GM19468 (cell line): ENCODE measurements at regions not wholly inside any gene's neighbourhood (a gene's known extent, or its start where the extent isn't known, plus 50 kb on each side); places are given as distances from the start of the nearest gene placed in this dataset.
A peak's percentile ranks its signal among the peaks of the same experiment; 100 is the strongest.

Experiments
- ATAC-seq: cut with Tn5 transposase; IDR thresholded peaks from one replicate; pipeline ENCODE4 v1.9.1; 2021; ENCODE audit warnings: mild to moderate bottlenecking, moderate library complexity, moderate number of reproducible peaks; ENCODE audit not compliant: unreplicated experiment; ENCODE audit errors: extremely low read depth

DNA sequence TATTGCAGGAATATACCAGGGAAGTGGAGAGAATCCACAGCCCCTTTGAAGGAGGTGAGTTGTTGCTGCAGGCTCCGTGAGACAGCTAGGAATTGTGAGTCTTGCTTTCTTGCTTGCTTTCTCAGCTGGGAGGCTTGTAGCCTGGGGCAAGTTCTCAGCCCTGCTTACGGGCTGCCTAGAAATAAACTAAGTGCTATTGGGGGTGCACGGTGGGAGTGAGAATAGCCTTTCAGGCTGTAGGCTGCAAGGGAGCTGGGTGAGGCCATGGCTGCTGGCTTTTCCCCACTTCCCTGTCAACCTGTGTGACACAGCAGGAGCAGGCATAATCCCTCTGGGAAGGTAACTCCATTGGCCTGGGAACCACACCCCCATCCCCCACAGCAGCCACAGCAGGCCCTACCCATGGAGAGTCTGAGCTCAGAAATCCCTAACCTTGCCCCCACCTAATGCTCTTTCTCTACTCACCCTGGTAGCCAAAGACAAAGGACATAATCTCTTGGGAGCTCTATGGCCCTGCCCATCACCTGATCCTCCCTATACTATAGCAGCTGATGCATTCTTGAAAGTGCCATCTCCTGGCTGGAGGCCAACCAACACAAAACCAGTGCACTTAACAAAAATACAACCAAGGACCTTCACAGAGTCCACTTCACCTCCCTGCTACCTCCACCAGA lies 113.0 kb downstream of the MMRN1 start:
- no peak for ATAC-seq

DNA sequence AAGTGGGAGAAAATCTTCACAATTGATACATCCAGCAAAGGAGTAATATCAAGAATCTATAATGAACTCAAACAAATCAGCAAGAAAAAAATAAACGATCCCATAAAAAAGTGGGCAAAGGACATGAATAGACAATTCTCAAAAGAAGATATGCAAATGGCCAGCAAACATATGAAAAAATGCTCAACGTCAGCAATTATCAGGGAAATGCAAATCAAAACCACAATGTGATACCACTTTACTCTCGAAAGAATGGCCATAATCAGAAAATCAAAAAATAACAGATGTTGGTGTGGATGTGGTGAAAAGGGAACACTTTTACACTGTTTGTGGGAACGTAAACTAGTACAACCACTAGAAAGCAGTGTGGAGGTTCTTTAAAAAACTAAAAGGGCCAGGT lies 114.3 kb upstream of the CCSER1 start:
- no peak for ATAC-seq

DNA sequence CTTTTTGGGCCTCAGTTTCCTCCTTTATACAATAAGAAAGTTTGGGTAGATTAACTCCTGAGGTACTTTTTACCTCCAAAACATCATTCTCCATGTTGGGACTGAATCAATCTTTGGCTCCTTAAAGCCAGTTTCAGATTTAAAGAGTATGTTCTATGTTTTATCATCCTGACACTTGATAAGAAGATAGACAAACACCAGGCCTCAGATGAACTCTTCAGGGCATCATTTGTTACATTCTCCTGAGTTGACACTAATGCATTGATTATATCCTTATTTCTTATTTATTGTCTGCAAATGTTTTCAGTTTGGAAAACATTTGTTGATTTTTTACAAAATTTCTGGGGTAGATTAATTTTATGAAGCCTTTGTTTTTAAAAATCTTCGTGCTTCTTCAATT lies 102.7 kb upstream of the CCSER1 start:
- ATAC-seq, result no peak

DNA sequence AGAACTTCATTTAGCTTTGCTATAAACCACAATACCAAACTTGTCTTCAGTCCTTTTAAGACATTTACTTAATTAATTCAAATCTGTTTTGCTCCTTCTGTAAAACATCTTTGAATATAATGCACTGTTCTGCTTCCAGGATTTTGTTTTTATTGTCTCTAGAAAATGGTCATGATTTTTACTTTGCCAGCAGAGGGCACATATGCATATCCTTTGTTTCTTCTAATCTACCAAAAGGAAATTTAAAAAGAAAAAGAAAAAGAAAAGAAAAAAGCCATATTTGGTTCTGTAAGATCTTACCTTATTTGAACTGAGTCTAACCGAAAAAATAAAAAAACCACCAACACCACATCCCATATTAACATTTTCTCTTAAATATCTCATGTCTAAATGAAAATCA lies 101.9 kb upstream of the CCSER1 start:
- ATAC-seq, result no peak

DNA sequence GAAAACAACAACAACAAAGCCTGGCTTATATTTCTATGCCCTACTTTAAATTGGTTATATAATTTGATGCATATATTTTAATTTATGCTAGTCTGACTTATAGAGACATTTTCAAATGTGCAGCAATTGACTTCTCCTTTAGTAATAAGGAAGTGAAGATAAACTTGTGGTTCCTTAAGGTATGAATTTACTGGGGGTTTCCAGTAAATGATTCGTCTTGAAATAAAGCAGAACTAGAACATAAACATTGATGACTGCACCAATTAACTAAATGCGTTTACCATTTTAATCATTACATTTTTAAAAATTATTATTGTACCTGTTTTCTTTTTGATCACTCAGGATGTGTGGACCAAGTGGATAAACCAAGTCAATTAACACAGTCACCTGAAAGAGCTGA lies 99.6 kb upstream of the CCSER1 start:
- ATAC-seq, result peak; percentile 67

DNA sequence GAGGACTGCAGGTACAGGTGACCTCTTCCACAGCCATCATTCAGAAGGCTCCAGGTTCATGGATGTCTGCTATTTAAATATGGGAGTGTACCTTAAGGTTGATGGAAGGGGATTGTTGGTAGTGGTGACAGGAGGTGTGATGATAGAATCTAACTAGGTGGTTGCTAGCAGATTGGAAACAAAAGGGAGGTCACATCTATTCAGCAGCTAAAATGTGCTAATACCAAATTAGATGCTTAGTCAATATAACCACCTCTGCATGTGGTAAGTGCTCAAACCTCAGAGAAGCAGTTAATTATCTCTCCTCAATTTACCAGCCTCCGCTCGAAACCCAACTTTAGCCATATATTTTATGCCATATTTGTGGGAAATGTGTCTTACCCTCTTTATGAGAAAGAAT lies 98.7 kb upstream of the CCSER1 start:
- ATAC-seq, result no peak

DNA sequence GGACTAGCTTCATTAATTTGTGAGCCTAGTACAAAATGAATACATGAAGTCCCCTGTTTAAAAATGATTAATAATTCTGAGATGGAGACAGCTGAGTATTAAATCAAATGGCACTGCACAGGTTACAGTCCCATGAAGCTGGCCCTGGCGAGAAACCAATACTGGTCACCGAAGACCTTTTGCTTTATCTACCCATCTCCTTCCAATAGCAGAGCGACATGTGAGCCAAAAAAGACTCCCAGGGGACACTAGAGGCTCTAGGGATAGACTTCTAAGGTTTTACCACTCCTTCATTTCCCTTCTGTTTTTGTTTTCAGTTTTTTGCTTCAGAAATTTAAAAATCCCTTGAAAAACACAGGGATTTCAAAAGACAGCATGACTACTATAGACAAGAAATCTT lies 97.0 kb upstream of the CCSER1 start:
- no peak for ATAC-seq

DNA sequence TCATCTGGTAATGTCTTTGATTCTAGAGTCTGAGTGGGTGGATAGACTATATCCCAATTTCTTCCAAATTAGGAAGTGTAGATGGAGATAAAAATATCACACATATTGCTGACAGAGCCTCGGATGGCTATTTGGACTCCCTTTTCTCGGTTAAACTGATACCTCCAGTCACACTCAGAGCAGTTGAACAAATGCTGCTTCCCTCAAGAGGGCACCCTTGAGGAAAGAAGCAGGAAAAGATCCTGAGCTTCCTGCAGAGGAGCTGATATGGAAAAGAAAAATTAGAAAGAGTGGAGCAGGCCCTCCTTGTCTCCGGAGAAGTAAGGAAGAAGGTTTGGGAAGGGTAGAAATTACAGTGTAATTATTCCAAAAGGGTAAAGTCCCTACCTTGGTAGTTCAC lies 96.2 kb upstream of the CCSER1 start:
- ATAC-seq, result no peak

DNA sequence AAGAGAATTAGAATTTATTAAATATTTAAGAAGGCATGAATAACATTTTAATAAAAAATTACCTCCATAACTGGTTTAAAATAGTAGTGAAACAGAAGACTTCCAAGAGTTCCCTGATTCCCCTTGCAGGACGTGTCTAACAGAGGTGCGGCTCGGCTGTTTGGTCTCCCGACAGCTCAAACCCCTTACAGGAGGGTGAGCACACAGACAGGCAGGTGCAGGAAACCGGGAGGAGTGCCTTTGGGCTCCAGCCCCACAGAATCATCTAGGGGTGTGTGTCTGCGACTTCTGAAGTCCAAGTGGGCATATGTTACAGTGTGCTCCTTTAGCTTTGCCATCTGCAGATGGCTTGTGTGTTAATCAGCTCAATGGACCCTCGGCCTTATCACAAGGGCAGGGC lies 88.1 kb upstream of the CCSER1 start:
- ATAC-seq, result no peak

DNA sequence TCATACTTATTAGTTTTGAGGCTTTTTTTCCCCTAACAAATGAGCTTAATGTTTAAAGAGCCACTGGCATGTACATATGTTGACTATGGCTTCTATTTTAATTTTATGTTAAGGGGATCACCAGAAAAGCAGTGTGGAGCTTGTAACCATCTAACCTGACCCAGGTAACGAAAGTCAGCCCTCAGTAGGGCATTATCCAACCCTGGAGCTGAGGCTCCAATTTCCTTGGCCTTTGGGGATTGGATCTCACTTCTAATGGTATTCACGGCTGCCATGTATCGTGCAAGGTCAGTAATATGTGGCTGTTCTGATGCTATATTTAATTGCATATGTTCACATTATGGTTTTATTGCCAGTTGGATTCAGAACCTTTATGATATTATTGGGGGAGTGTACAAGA lies 75.2 kb upstream of the CCSER1 start:
- ATAC-seq, result no peak

DNA sequence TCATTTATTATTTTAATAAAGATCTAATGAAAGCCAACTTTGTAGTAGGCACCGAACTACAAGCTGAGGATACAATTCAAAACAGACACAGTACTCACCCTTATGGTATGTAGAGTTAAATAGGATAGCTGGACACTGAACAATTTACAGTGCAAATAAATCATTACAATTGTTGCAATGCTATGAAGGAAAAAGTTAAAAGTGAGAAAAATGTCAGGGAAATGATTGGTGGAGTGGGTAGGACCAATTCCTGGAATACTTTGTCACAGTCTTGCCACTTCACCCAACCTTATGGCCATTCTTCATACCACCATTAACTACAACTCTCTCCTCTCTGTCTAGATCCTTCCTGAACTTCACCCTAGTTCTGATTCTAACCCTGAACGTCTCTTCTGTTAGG lies 70.1 kb upstream of the CCSER1 start:
- no peak for ATAC-seq

DNA sequence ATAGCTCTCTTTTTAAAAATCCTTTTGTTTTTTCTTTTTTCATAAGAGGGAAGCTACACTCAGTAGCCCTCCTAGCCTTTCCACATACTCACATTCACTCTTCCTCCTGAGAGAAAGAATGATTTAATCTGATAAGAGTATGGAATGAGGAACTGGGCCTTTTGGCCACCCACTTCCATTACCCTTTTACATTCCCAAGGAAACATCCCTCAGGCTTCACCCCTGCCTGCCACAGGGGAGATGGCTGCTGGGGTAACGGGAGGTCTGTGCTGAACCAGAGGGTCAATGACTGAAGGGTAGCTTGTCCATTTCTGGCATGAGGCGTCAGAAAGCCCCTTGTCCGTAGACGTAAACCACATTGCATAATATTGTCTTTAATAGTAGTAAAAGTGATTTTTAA lies 67.2 kb upstream of the CCSER1 start:
- no peak for ATAC-seq

DNA sequence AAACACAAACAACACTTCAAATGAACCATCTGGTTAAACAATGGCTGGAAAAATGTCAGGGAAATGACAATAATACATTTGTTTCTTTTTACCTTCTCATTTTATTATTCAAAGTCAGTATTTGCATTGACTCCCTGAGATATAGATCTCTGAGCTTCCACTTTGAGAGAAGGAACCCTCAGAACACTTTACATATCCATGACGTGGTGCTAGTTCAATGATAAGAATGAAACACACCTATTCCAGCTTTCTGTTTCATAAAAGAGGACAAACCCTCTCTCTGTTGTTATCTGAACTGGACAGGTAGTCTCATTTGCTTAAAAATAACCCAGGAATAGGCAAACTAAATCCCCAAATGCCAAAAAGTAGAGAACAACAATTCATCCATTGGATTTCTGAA lies 65.3 kb upstream of the CCSER1 start:
- no peak for ATAC-seq

DNA sequence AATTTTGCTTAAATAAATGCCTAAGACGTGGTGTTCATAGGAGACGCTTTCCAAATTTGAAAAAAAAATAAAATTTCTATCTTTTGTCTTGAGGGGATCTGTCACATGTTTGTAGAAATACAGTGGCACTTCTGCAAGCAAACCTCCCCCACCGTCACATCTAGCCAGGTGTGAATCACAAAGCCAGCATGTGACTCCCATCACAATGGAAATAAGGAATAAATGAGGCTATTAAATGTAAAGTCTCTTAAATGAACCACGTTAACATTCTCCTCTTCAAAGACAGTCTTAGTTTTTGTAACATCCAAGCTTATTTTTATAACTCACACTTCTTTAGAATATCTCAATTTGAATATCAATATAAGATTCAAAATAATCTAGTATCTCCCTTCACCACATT lies 63.0 kb upstream of the CCSER1 start:
- ATAC-seq, result no peak

DNA sequence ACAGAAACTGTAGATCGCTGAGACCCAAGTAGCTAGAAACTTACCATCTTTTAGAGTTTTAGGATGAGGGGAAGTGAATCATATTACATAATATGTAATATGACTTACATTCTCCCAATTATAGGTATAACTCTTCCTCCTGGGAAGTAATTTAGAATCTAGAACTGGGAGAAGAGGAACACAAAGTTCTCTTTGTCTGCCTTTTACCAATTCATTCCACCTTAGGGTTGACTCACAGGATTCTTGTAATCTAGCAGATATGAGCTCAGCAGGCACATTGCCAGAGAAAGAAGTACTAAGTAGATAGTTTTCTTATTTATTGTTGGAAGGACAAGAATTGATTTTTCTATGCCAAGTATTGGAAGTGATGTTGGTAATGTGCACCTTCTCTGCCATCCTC lies 58.0 kb upstream of the CCSER1 start:
- ATAC-seq, result no peak

DNA sequence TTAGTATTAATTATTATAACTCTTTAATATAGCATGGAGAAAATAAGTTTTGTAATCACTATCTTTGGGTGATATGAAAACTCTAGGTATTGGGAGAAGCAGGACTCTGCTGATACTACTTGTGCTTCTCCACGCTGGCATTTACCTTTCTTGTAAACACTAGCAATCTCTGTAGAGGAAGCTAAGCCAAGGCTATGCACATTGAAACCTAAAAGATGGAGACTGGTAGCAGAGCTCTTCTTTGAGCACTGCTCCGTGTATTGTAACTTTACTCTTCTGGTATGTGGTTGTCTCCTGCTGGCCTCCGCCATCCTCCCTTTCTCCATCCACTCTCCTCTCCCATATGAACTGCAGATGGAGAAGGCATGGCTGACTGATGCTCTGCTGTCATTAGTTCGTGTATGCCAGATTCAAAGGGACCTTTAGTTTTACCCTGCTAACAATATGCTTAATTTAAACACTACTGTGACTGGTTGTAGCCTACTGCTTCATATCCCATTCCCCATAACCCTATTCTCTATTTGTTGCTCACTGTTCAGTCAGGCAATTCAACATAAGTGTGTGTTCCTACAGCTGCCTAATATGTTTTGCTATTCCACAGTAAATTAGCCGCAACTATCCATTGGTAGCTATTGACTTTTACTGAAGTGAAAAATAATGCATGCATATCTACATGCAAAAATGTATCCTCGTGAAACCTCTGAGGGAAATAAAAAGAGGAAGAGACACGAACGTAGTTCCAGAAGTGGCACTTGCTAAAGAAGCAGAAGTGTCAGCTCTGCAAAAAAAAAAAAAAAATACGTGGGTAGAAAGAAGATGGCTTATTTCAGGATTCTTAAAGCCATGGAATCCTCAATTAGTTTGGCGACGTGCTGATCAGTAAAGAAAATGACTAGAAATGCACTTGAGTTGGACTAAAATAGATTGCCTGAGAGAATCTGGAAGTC lies 55.6 kb upstream of the CCSER1 start:
- ATAC-seq, result no peak

DNA sequence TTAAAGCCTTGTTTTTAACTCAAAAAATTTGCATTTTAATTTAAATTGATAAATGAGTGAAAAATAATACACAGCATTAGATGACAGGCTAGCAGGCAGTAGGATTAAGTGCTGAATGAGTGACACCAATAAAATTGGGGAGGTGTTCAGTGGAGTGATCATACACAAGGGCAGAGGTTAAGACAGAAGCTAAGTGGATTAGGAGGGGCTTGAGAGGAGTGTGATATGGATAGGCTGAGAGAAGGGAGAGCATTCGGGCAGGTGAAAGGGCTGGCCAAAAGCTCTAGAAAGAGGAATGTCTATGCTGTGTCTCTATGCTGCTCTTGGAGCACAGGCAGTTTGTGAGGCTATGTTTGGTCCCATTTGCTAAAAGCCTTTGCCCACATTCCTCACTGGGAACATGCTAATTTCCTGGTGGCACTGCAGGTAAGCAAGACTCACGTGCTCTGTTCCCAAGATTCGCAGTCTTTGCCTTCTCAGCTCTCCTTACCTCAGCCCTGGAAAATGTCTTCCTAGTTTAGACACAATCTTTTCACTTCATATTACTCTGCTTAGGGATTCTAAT lies 52.8 kb upstream of the CCSER1 start:
- ATAC-seq, result no peak
